Fibroblast of pulmonary artery (primary cell): ENCODE measurements at regions not wholly inside any gene's neighbourhood (a gene's known extent, or its start where the extent isn't known, plus 50 kb on each side); places are given as distances from the start of the nearest gene placed in this dataset.
"Not testable (repeated sequence)": the region's sequence is repeated elsewhere in the genome, so short reads cannot be mapped to it uniquely, and the experiment has no call there.

Experiments used
- DNase-seq: peaks from one replicate; pipeline ENCODE4 v3.0.0-alpha.2; 2010; ENCODE audit warnings: low read depth
- H3K4me3 ChIP-seq: replicated peaks from 2 replicates; pipeline ENCODE4 v1.5.1; 2011; ENCODE audit warnings: low read depth, mild to moderate bottlenecking, control low read depth, low read length, moderate library complexity
- CTCF ChIP-seq: IDR thresholded peaks from 2 replicates; pipeline ENCODE4 v1.5.1; 2011; ENCODE audit warnings: mild to moderate bottlenecking, control low read depth, low read length, inconsistent platforms; ENCODE audit errors: missing control alignments

GRCh38 chr2:107534926-107535325 is 291.8 kb upstream of the RGPD4 start:
- DNase-seq, result no peak
- TF ChIP-seq CTCF, result no peak
- H3K4me3 ChIP-seq, result no peak overlapping the region

- DNase-seq, H3K4me3 ChIP-seq: not testable (repeated sequence)
Observed at GRCh38 chr2:107535905-107536689, 290.6 kb upstream of the RGPD4 start.

- no peak for DNase-seq
- no peak overlapping the region for H3K4me3 ChIP-seq
- TF ChIP-seq CTCF, result no peak
Observed at GRCh38 chr2:107542314-107542740, 284.4 kb upstream of the RGPD4 start.

GRCh38 chr2:107543793-107544192 is 282.9 kb upstream of the RGPD4 start:
- TF ChIP-seq CTCF, result no peak
- no peak for DNase-seq
- H3K4me3 ChIP-seq, result no peak overlapping the region

- TF ChIP-seq CTCF, result no peak
- no peak overlapping the region for H3K4me3 ChIP-seq
- DNase-seq, result no peak
Observed at GRCh38 chr2:107545066-107545465, 281.6 kb upstream of the RGPD4 start.

- no peak overlapping the region for H3K4me3 ChIP-seq
- no peak for TF ChIP-seq CTCF
- no peak for DNase-seq
Observed at GRCh38 chr2:107545851-107546250, 280.8 kb upstream of the RGPD4 start.

- no peak for TF ChIP-seq CTCF
- H3K4me3 ChIP-seq, result no peak overlapping the region
- DNase-seq, result no peak
Observed at GRCh38 chr2:107548216-107548615, 278.5 kb upstream of the RGPD4 start.
